Astrocyte of the cerebellum (primary cell): ENCODE measurements at regions not wholly inside any gene's neighbourhood (a gene's known extent, or its start where the extent isn't known, plus 50 kb on each side); places are given as distances from the start of the nearest gene placed in this dataset.

Experiments used
- DNase-seq: peaks from one replicate; pipeline ENCODE4 v3.0.0-alpha.2; 2011; ENCODE audit warnings: low read depth
- H3K4me3 ChIP-seq: 2 replicates; pipeline ENCODE4 v1.5.1; 2011; ENCODE audit warnings: mild to moderate bottlenecking, low read depth, low read length, moderate library complexity
- CTCF ChIP-seq: IDR thresholded peaks from 2 replicates; pipeline ENCODE4 v1.5.1; 2012; ENCODE audit warnings: low read length, low read depth, moderate library complexity, mild to moderate bottlenecking; ENCODE audit errors: missing control alignments
- in situ Hi-C: cut with HindIII; loops from 2 replicates; pipeline ENCODE4 v1.10.0; 2017; ENCODE audit warnings: low sequenced_read_pairs

GRCh38 chr9:19577411-19577810, 168.6 kb downstream of the ACER2 start:
- in situ Hi-C loops = no loop called here
- no peak for TF ChIP-seq CTCF
- H3K4me3 ChIP-seq = no peak overlapping the region
- DNase-seq = no peak

- no peak overlapping the region for H3K4me3 ChIP-seq
- no peak for TF ChIP-seq CTCF
- no peak for DNase-seq
- in situ Hi-C loops = no loop called here
Observed at GRCh38 chr9:19568946-19569345, 160.1 kb downstream of the ACER2 start.

- no peak for TF ChIP-seq CTCF
- DNase-seq = no peak
- in situ Hi-C loops = no loop called here
- no peak overlapping the region for H3K4me3 ChIP-seq
Observed at GRCh38 chr9:19564396-19565061, 155.7 kb downstream of the ACER2 start.

- TF ChIP-seq CTCF = no peak
- H3K4me3 ChIP-seq = no peak overlapping the region
- DNase-seq = no peak
- in situ Hi-C loops = no loop called here
Observed at GRCh38 chr9:19555214-19555613, 146.4 kb downstream of the ACER2 start.

GRCh38 chr9:19554529-19554928, 145.7 kb downstream of the ACER2 start:
- in situ Hi-C loops = no loop called here
- no peak for DNase-seq
- no peak for TF ChIP-seq CTCF
- H3K4me3 ChIP-seq = no peak overlapping the region

GRCh38 chr9:19553441-19553840, 144.6 kb downstream of the ACER2 start:
- DNase-seq = no peak
- in situ Hi-C loops = no loop called here
- no peak overlapping the region for H3K4me3 ChIP-seq
- no peak for TF ChIP-seq CTCF
